Trophoblast cell (in vitro differentiated cells and primary cell): ENCODE measurements at regions not wholly inside any gene's neighbourhood (a gene's known extent, or its start where the extent isn't known, plus 50 kb on each side); places are given as distances from the start of the nearest gene placed in this dataset.
A peak's percentile ranks its signal among the peaks of the same experiment; 100 is the strongest.

Experiments
- DNase-seq, 2 donors: peaks; one replicate each; pipeline ENCODE4 v3.0.0-alpha.2; 2016
- H2AFZ ChIP-seq: 2 replicates; pipeline ENCODE4 v1.6.1; 2013; ENCODE audit warnings: low read length, moderate library complexity, mild to moderate bottlenecking; ENCODE audit not compliant: insufficient read depth, poor library complexity
- H2AK5ac ChIP-seq: 2 replicates; pipeline ENCODE4 v1.6.1; 2013; ENCODE audit warnings: mild to moderate bottlenecking, low read length
- H2BK120ac ChIP-seq: 2 replicates; pipeline ENCODE4 v1.6.1; 2013; ENCODE audit warnings: low read length, mild to moderate bottlenecking, moderate library complexity; ENCODE audit not compliant: insufficient read depth, poor library complexity
- H2BK12ac ChIP-seq: 2 replicates; pipeline ENCODE4 v1.6.1; 2013; ENCODE audit warnings: mild to moderate bottlenecking, low read length, moderate library complexity
- H2BK5ac ChIP-seq: 2 replicates; pipeline ENCODE4 v1.6.1; 2013; ENCODE audit warnings: low read length, low read depth, moderate library complexity, mild to moderate bottlenecking; ENCODE audit not compliant: poor library complexity
- H3K14ac ChIP-seq: 2 replicates; pipeline ENCODE4 v1.6.1; 2013; ENCODE audit warnings: mild to moderate bottlenecking, low read length
- H3K18ac ChIP-seq: 2 replicates; pipeline ENCODE4 v1.6.1; 2013; ENCODE audit warnings: mild to moderate bottlenecking, low read length
- H3K23ac ChIP-seq: 2 replicates; pipeline ENCODE4 v1.6.1; 2013; ENCODE audit warnings: low read length
- H3K27ac ChIP-seq: 2 replicates; pipeline ENCODE4 v1.5.1; 2013; ENCODE audit warnings: low read depth, mild to moderate bottlenecking, inconsistent platforms, low read length, moderate library complexity
- H3K27me3 ChIP-seq: 2 replicates; pipeline ENCODE4 v1.6.1; 2013; ENCODE audit warnings: inconsistent platforms, mild to moderate bottlenecking, low read length, moderate library complexity; ENCODE audit not compliant: insufficient read depth
- H3K36me3 ChIP-seq, 2 experiments: 1 replicate in 1 of 2; 2 replicates in 1 of 2; pipeline ENCODE4 v1.6.1; 2013; ENCODE audit warnings: low read length in 2 of 2, mild to moderate bottlenecking in 2 of 2, moderate library complexity in 1 of 2; ENCODE audit not compliant: insufficient read depth in 2 of 2, control insufficient read depth in 1 of 2
- H3K4ac ChIP-seq: 2 replicates; pipeline ENCODE4 v1.6.1; 2013; ENCODE audit warnings: low read depth, mild to moderate bottlenecking, low read length, moderate library complexity
- H3K4me1 ChIP-seq, 2 experiments: 1 replicate in 1 of 2; 2 replicates in 1 of 2; pipeline ENCODE4 v1.6.1; 2013; ENCODE audit warnings: low read length in 2 of 2, mild to moderate bottlenecking in 2 of 2, moderate library complexity in 1 of 2; ENCODE audit not compliant: insufficient read depth in 2 of 2, control insufficient read depth in 1 of 2
- H3K4me2 ChIP-seq: 2 replicates; pipeline ENCODE4 v1.6.1; 2013; ENCODE audit warnings: inconsistent platforms, mild to moderate bottlenecking, low read length, moderate library complexity
- H3K4me3 ChIP-seq: 2 replicates; pipeline ENCODE4 v1.5.1; 2013; ENCODE audit warnings: mild to moderate bottlenecking, low read depth, low read length, inconsistent platforms
- H3K79me1 ChIP-seq: one replicate; pipeline ENCODE4 v1.6.1; 2013; ENCODE audit warnings: low read length
- H3K79me2 ChIP-seq: 2 replicates; pipeline ENCODE4 v1.6.1; 2013; ENCODE audit warnings: low read length, mild to moderate bottlenecking; ENCODE audit not compliant: control insufficient read depth, insufficient read depth, poor library complexity
- H3K9ac ChIP-seq: 2 replicates; pipeline ENCODE4 v1.6.1; 2013; ENCODE audit warnings: mild to moderate bottlenecking, low read length
- H3K9me3 ChIP-seq: 2 replicates; pipeline ENCODE4 v1.6.1; 2013; ENCODE audit warnings: low read depth, mild to moderate bottlenecking, control low read depth, inconsistent platforms, low read length; ENCODE audit not compliant: insufficient read depth
- H4K12ac ChIP-seq: 2 replicates; pipeline ENCODE4 v1.6.1; 2013; ENCODE audit warnings: low read depth, mild to moderate bottlenecking, low read length, moderate library complexity
- H4K8ac ChIP-seq: 2 replicates; pipeline ENCODE4 v1.6.1; 2013; ENCODE audit warnings: low read depth, mild to moderate bottlenecking, low read length, moderate library complexity
- H4K91ac ChIP-seq: one replicate; pipeline ENCODE4 v1.6.1; 2013; ENCODE audit warnings: low read depth, mild to moderate bottlenecking, low read length, moderate library complexity
- WGBS: extraction: QIAGEN DNeasy Blood & Tissue Kit; methylation state at CpG from one replicate; pipeline ENCODE4 v1.1.7; 2013; ENCODE audit warnings: missing lambda C conversion rate; ENCODE audit not compliant: insufficient read length, insufficient coverage; ENCODE audit errors: extremely low coverage; 5-methylcytosine and 5-hydroxymethylcytosine counted together

DNA sequence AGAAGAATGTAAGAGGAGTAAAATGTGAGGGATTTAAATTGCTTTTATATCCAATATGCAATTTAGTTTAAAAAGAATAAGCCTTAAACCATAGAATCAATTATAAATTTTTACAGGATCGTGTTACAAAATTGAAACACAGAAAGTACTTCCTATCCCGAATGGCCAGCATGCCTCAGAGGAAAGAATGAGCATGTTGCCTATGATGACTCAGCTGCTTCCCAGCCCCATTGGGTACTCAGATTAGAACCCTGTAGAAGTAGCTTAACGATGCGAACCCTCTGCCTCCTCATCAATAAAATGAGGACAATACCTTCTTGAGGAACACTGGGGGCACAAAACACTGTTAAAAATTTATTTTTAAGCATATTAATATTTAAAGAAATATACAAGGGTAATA, 113.4 kb upstream of the CDK1 start:
- H4K12ac ChIP-seq: no peak overlapping the region
- H3K79me2 ChIP-seq: no peaks in the 10 kb centered on the region
- no peak overlapping the region for H3K4me2 ChIP-seq
- H4K8ac ChIP-seq: no peak overlapping the region
- no CpG with 5 or more reads among the region's 4 CpGs for WGBS
- H3K79me1 ChIP-seq: peaks cover 6% of the 10 kb centered on the region
- H3K9me3 ChIP-seq: no peaks in the 10 kb centered on the region
- no peak overlapping the region for H3K9ac ChIP-seq
- peaks cover 7 to 15% of the 10 kb centered on the region in 2 experiments for H3K4me1 ChIP-seq
- no peak overlapping the region for H2BK5ac ChIP-seq
- DNase-seq: no peak
- H3K4ac ChIP-seq: no peak overlapping the region
- H3K27ac ChIP-seq: no peak overlapping the region
- no peaks in the 10 kb centered on the region for H3K36me3 ChIP-seq
- H3K14ac ChIP-seq: no peak overlapping the region
- no peak overlapping the region for H2AFZ ChIP-seq
- H3K4me3 ChIP-seq: no peak overlapping the region
- H2AK5ac ChIP-seq: no peak overlapping the region
- no peak overlapping the region for H2BK12ac ChIP-seq
- H4K91ac ChIP-seq: no peak overlapping the region
- no peak overlapping the region for H2BK120ac ChIP-seq
- no peaks in the 10 kb centered on the region for H3K27me3 ChIP-seq
- no peak overlapping the region for H3K23ac ChIP-seq
- no peak overlapping the region for H3K18ac ChIP-seq

DNA sequence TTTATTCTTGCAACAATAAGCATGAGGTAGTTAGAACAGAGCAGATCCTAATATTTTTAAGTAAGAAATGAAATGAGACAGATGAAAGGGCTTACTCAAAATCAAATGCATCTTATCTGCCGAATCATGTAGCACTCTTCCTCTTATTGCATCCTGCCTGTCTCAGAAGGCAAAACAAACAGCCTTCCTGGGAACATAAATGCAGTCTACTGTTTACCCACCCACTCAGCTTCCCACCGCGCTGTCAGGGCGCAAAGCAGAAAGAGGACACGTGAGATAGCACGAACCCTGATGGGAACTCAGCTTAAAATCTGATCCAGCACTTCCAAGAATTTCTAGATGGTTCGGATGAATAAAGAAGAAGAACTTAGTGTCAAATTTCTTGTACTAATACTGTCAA, 114.4 kb upstream of the CDK1 start:
- Histone ChIP-seq H3K4me1 (peaks cover 2 to 9% of the 10 kb centered on the region in 2 experiments), H2AK5ac (no peak overlapping the region), H2BK12ac (peak overlapping the region; percentile 5), H4K91ac (no peak overlapping the region), H2BK5ac (no peak overlapping the region), H3K18ac (no peak overlapping the region), H3K23ac (no peak overlapping the region), H3K27me3 (no peaks in the 10 kb centered on the region), H2BK120ac (no peak overlapping the region), H3K36me3 (no peaks in the 10 kb centered on the region), H3K9me3 (no peaks in the 10 kb centered on the region), H2AFZ (no peak overlapping the region), H3K4me3 (no peak overlapping the region), H4K8ac (no peak overlapping the region), H3K27ac (no peak overlapping the region), H3K79me1 (peaks cover 6% of the 10 kb centered on the region), H3K9ac (no peak overlapping the region), H3K14ac (no peak overlapping the region), H3K79me2 (no peaks in the 10 kb centered on the region), H3K4me2 (no peak overlapping the region), H3K4ac (no peak overlapping the region), H4K12ac (no peak overlapping the region)
- no peak for DNase-seq
- WGBS: no CpG with 5 or more reads among the region's 7 CpGs

DNA sequence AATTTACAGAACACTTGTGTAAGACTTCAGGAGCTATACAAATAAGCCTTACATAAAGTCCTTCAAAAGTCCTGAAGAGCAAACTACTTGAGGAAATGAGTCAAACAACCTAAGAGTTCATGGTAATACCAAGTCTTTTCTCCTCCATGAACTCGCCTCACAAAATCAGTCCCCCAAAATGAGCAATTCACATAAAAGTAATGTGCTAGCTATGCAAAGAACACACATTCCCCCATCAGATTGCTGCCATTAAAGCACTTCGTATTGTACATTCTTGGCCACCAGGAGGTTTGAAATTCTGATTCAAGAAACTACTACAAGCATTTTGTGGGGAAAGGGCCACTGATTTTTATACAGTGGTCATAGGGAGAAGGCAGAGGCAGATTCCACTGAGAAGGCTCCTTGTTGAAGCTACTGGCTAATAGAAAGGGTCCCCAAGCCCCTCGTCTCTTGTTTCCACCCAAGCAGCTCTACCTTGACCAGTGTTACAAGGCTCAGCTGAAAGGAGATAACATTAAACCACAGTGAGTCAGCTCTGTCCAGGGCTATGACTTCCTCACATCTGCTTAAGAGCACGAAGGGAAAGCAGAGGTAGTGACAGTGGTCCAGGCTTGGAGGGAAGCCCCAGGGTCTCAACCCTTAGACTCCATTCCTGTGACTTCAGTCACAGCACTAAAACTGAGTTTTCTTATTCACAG, 115.2 kb upstream of the CDK1 start:
- no peaks in the 10 kb centered on the region for H3K36me3 ChIP-seq
- peaks cover 6% of the 10 kb centered on the region for H3K79me1 ChIP-seq
- H3K23ac ChIP-seq: no peak overlapping the region
- WGBS: no CpG with 5 or more reads among the region's 4 CpGs
- peak overlapping the region; percentile 8 for H2BK12ac ChIP-seq
- peak overlapping the region; percentile 23 for H3K27ac ChIP-seq
- H3K14ac ChIP-seq: no peak overlapping the region
- no peak overlapping the region for H4K8ac ChIP-seq
- H2BK120ac ChIP-seq: no peak overlapping the region
- H4K91ac ChIP-seq: peak overlapping the region; percentile 8
- no peaks in the 10 kb centered on the region for H3K79me2 ChIP-seq
- H4K12ac ChIP-seq: no peak overlapping the region
- H2AK5ac ChIP-seq: no peak overlapping the region
- peak; percentile 15 to 54 for DNase-seq
- H3K4me3 ChIP-seq: no peak overlapping the region
- H3K27me3 ChIP-seq: no peaks in the 10 kb centered on the region
- H3K18ac ChIP-seq: no peak overlapping the region
- H2AFZ ChIP-seq: no peak overlapping the region
- H3K9me3 ChIP-seq: no peaks in the 10 kb centered on the region
- no peak overlapping the region for H3K9ac ChIP-seq
- peak overlapping the region; percentile 44 for H2BK5ac ChIP-seq
- H3K4ac ChIP-seq: no peak overlapping the region
- H3K4me1 ChIP-seq: peaks cover 2 to 9% of the 10 kb centered on the region in 2 experiments
- H3K4me2 ChIP-seq: no peak overlapping the region

DNA sequence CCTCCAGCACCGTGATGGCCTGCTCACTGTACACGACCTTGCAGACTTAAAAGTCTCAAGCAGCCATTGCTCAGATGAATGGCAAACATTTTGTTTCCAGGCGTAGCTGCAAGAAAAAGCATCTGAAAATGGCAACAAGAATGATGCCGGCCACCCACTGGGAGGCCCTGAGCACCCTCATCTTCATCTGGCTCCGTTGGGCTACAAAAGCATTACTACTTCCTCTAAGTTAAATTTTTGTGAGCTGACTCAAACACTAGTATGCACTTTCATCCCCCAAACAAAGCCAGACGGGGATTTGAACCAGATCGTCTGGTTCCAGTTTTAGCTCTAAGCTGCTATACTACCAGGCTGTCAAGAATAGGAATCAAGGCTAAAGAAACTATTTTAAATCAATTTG, 116.6 kb upstream of the CDK1 start:
- no peak overlapping the region for H2BK5ac ChIP-seq
- H3K79me1 ChIP-seq: peaks cover 6% of the 10 kb centered on the region
- WGBS: no CpG with 5 or more reads among the region's 7 CpGs
- DNase-seq: peak; percentile 82 to 94
- H2BK12ac ChIP-seq: peak overlapping the region; percentile 71
- peaks cover 2 to 9% of the 10 kb centered on the region in 2 experiments for H3K4me1 ChIP-seq
- H3K18ac ChIP-seq: no peak overlapping the region
- no peak overlapping the region for H3K4ac ChIP-seq
- no peak overlapping the region for H3K9ac ChIP-seq
- H3K27ac ChIP-seq: peak overlapping the region; percentile 72
- no peaks in the 10 kb centered on the region for H3K27me3 ChIP-seq
- no peak overlapping the region for H4K12ac ChIP-seq
- H3K14ac ChIP-seq: no peak overlapping the region
- H3K36me3 ChIP-seq: no peaks in the 10 kb centered on the region
- H4K91ac ChIP-seq: no peak overlapping the region
- H2AK5ac ChIP-seq: no peak overlapping the region
- no peaks in the 10 kb centered on the region for H3K9me3 ChIP-seq
- H2BK120ac ChIP-seq: peak overlapping the region; percentile 13
- no peak overlapping the region for H3K4me3 ChIP-seq
- H4K8ac ChIP-seq: peak overlapping the region; percentile 47
- no peak overlapping the region for H3K23ac ChIP-seq
- H2AFZ ChIP-seq: no peak overlapping the region
- no peak overlapping the region for H3K4me2 ChIP-seq
- no peaks in the 10 kb centered on the region for H3K79me2 ChIP-seq
